ENCODE measurements at regions not wholly inside any gene's neighbourhood (a gene's known extent, or its start where the extent isn't known, plus 50 kb on each side); places are given as distances from the start of the nearest gene placed in this dataset.
"Not testable (repeated sequence)": the region's sequence is repeated elsewhere in the genome, so short reads cannot be mapped to it uniquely, and the experiment has no call there.

DNA sequence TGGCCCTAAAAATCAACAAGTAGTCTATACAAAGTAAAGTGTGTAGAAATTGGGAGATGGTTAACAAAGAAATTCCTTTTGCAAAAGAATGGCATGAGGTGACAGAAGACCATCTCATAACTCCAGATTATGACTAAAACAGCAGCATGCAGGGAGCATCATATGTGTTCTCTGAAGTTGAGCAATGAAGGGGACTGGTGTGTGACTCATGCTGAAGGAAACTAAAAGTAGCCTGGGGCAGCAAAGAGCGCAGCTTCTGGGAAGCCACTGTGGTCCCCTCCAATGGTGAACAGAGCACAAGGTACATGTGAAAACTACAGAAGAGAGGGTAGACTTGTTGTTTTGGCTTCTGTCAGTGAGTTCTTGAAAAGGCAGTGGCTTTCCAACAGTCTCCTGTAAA lies 133.4 kb downstream of the MACC1 start:
- no peak for DNase-seq (ENCODE audit: low read depth, low spot score)

DNA sequence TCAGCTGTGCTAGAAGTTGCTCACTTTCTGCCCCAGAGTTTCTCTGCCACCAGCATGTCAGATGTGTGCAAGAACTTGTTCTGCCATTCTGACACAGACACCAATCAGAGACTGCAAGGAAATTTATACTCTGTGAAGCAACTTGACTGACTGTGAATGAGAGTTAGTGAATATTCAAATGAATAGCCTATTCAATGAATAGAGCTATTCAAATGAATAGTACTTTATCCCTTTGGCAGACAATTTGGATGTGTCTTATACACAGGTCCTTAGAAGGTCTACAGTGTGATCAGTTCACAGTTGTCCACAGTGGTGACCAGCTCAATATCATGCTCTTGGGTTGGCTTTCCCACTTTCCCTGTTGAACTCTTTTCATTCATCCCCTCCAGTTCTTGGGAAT lies 138.1 kb downstream of the MACC1 start:
- no peak for DNase-seq (ENCODE audit: low read depth, low spot score)

DNA sequence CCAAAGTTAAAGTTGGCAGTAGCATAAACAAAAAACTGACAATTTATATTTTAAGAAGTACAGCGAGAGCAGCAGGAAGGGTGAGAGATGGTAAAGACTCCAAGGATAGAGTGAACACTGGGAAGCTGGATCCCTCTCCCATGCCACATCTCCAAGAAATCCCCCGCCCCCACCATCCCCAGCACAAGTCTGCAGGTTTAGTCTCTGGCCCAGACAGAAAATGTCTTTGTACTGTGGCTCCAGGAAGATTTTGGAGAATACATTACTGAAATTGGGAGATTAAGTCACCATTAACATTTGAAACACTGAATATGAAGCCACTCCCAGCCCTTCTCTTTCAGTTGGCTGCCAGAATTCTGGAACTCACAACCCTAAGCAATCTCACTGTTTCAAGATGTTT lies 140.3 kb downstream of the MACC1 start:
- no peak for DNase-seq (ENCODE audit: low read depth, low spot score)

DNA sequence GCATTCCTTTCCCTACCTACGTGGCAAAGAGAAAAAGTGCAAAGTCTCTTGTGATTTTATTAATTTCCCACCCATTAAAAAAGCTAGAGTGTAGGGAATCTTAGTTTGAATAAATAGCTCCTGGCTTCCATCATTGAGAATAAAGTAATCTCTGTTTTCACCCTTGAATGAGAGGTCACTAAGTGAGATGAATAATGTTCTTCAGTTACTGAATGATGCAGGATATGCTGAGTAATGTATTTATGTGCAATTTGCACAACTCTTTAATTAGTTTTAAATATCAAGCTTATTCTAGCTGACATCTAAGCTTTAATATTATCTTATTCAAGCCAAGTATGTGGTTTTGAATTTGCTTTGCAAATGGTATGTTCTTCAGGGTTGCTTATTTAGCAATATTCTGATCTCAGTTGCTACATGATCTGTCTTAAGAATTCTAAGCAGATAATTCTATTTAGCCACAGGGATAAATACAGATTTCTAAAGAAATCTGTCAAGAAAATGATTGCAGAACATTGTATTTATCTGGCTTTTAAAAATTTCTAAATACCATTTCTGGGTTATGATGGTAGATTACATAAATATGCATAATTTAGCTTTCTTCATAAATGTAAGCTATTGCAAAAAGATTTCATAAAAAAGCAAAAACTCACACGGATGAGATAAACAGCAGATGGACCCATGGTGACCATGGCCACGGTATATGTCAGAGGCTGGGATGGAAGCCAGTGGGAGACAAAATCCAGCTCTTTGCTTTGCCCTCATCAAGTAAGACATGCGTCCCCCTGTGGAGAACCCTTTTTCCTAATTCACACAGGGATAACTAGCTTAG lies 141.0 kb downstream of the MACC1 start:
- DNase-seq (ENCODE audit: low read depth, low spot score) = no peak

DNA sequence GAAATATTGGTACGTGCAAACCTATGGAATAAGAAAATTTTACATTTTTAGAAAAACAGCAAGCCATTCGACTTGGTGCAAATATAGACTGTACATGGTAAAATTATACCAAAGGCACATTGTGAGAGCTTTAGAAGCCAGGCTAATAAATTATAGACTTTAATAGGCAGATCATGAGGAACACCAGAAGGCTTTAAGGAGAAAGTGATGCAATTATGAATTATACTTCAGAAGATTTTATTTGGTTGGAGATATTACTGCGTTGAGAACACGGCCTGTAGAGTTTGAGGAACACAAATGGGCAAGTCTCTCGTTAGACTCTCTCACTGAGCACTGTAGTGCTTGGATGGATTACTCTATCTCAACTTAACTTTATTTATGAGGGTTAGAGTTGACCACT lies 141.7 kb downstream of the MACC1 start:
- DNase-seq (ENCODE audit: low read depth, low spot score) = no peak

DNA sequence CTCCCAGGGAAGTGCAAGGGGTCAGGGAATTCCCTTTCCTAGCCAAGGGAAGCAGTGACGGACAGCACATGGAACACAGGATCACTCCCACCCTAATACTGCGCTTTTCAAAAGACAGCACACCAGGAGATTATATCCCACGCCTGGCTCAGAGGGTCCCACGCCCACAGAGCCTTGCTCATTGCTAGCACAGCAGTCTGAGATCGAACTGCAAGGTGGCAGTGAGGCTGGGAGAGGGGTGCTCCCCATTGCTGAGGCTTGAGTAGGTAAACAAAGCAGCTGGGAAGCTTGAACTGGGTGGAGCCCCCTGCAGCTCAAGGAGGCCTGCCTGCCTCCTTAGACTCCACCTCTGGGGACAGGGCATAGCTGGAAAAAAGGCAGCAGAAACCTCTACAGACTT lies 149.2 kb downstream of the MACC1 start:
- DNase-seq (ENCODE audit: low read depth, low spot score) = not testable (repeated sequence)

DNA sequence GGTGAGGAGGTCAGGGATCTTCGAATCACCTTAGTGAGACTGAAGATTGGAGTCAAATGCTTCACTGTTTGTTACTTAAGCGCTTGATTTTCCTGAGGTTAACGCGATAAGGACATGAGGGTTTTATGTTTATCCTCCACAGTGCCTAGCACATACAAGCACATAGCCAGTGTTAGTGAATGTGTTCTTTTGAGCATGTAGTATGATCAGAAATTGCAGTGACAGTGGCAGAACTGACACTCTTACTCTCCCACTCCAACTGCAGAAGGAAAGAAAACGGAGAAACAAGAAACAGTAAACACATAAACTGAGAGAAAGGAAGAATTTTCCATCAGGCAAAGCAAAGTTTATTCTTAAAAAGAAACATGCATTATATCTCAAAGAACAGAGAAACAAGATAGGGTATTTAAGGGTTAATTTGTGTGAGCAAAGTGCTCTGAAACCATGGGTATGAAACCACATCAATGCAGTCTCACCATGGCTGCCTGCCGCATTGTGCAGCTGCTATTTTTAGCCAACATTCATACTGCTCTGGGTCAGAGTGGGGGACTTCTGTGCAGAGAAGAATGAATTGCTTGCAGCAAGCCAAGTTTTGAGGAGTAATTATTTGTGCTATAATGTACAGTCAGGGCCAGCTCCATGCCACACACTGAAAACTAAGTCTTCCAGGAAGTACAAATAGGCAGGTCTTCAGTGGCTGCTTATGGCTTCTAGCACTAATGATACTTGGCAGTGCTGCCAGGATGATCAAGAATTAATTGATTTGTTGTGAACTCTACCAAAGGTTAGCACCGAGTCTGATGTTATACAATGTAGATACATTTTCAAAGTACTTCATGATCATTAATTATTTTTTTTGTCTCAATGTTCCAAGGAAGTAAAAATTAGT lies 152.0 kb downstream of the MACC1 start:
- DNase-seq (ENCODE audit: low read depth, low spot score) = peak; percentile 21

DNA sequence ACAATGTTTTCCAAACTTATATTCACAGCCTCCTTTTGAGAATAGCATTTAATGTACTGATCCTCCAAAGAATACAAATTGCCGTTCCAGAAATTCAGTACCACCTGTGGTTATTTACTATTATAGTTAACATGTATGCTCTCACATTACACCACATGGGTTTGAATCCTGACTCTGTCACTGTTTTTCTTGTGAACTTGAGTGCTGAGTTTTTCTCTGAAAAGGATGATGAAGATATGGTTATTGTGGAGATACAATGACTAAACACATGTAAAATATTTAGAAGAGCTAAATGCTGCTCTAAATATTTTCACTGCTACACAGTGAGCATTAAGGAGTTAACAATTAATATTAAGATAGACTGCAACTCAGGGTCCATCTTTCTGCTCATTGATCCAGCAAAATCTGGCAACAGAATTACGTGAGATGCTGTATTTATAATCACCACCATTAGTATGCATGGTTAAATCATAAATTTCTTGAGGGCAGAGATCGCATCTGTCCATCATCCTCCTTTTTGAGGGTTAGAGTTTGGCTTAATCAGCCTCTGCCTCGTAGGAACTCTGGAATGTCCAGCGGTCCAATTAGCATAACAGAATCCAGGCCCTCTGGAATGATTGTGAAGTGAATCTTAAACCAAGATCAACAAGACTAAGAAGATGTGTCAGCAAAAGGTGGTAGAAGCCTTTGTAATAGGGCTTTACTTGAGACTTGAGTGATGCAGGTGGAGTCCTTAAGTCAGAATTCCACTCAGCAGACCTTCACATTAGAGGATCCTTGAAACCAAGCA lies 152.8 kb downstream of the MACC1 start:
- DNase-seq (ENCODE audit: low read depth, low spot score) = no peak

DNA sequence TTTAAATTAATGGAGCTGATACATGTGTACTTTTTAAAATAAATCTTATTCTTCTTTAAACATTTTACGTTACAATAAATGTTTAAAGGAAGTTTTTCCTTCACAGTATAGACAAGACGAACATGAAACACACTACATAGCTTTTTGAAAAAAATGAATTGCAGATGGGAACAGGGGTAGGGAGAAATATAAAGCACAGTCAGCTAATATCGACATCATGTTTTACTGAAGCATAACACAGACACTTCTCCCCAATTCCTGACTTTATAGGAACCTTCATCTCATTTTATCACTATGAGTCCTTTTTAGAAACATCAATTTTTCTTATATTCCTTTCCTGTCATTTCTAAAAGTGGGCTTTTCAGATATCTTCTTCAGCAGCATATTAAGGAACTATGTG lies 153.5 kb downstream of the MACC1 start:
- DNase-seq (ENCODE audit: low read depth, low spot score) = no peak

DNA sequence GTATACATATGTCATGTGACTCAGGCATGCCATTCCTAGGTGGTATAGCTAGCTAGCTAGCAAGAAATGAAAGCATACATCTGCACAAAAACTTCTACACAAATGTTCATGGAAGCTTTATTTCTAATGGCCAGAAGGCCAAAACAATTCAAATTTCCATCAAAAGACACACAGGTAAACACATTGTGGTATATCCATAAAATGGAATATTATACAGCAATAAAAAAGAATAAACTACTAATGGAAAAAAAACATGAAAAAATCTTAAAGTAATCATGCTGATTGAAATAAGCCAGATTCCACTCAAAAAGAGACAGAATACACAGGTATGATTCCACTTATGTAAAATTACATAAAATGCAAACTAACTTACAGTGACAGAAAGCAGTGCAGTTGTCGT lies 154.3 kb downstream of the MACC1 start:
- no peak for DNase-seq (ENCODE audit: low read depth, low spot score)

DNA sequence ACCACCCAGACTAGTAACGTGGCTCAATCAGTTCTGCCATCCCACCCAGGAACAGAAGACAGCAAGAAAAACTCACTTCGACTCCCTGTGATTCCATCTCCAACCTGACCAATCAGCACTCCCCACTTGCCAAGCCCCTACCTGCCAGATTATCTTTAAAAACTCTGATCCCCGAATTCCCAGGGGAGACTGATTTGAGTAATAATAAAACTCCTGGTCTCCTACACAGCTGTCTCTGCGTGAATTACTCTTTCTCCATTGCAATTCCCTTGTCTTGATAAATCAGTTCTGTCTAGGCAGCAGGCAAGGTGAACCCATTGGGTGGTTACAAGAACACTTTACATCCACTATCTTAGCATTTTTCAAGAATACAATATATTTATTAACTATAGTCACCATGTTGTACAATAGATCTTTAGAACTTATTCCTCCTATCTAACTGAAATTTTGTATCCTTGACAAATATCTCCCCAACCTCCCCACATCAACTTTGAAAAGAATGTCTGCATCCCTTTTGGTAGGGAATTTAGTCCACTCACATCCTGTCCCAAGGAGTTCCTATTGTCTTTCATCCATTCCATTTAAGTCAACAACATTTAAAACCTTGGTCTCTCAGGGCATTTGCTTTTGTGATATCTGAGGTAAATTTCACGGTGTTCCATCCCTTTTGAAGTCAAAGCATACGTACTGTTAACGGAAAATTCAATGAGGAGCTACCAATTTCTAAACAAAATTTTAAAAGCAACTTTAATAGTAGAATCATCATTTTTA lies 163.7 kb downstream of the MACC1 start:
- DNase-seq (ENCODE audit: low read depth, low spot score) = no peak

DNA sequence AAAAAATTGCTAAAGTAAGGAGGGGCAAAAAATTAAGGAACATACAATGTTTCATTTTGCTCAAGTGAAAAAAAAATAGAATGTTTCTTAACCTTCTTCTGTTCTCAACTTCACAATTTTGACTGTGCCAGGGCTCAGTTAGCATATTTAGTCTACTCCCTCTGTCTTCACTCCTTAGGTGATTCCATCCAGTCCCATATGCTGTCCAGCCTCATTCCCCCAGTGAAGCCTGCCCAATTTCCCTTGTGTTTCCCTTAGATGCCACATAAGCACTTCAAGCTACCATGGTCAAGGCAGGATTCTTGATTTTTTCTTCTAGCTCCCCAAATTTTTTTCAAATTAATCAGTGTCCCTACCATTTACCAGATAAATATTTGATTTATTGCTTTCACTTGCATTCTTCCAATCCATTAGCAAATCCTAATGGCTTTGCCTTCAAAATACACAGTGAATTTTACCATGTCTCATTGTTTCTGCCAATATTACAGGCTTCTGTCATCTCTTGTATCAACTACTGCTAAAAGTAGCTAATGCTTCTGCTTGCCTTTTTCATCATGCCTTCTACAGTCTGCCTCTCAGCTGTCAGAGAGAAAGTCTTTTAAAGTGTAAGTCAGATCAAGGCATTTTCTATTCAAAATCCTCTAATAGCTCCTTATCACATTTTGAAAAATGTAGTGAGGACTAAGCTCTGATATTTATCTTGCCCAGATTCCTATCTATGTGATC lies 166.8 kb downstream of the MACC1 start:
- no peak for DNase-seq (ENCODE audit: low read depth, low spot score)

DNA sequence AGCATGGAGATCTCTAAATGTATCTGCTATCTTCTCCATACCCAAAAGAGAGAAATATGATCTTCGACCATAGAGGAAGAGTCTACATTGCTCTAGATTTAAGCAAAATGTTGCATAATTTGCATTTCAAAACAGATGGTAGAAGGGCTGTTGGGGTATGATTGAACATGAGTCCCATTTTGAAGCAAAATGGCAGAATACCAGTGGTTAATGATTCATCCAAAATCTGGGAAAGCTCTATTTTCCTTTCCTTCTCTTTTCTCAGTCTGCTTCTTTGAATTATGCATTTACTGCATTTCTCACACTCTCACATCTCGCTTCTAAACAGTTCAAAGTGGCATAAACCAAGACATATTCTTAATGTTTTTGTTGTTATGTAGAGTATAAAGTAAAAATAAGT lies 178.5 kb downstream of the MACC1 start:
- no peak for DNase-seq (ENCODE audit: low read depth, low spot score)

DNA sequence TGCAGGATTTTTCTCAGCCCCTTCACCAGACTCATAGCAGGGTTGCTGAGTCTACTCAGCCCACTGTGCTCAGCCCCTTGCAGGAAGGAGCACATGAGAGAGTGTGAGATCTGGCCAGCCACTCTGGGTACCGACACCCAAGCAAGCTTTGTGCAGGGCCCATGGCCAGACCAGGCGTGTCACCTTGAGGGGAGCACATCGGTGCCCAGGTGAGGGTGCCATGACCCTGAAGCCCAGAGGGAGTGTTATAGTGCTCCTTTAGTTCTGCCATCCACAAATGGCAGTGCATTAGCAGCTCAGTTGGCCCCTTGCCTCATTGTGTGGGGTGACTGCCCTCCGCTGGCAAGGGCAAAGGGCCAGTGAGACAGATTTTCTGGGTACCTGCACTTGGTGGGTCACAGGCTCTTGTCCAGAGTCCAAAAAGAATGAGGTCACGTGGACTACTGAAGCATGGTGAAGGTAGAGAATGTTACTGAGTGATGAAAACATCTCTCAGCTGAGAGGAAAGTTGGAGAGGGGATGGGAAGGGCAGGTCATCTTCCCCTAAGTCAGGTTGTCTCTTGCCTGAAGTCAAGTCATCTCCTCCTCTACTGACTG lies 181.8 kb downstream of the MACC1 start:
- no peak for DNase-seq (ENCODE audit: low read depth, low spot score)

DNA sequence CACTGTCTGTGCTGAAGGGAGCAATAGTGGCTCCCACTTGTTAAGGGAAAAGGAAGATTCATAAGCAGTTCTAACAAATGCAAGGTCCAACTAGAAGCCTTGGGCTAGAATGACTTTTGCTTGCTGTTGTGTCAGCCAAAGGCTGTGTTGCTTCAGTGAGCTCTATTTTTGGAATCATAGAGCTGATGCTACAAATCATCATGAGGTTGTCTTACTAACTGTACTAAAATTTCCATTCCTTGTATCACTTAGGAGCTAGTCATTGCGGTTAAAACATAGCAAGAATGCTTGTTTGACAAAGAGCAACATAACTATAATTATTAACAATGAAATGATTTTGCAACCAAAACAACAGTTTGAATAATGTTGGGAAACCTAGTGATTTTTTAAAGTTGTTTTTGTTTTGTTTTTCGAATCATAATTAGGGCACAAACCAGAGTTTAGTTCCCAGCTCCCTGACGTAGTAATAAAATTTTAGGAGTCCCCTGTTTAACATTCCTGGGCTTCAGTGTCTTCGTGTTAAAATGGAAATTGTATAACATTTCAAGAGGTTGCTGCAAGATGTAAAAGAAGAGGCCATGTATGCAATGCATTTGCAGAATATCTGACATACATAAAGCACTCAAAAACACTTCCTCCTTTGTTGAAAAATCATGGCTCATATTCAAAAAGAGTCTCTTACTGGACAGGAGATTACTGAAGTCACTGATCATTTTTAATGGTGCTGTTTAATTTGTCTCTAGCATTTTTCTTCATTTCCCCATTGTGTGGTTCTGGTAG lies 183.4 kb downstream of the MACC1 start:
- no peak for DNase-seq (ENCODE audit: low read depth, low spot score)

DNA sequence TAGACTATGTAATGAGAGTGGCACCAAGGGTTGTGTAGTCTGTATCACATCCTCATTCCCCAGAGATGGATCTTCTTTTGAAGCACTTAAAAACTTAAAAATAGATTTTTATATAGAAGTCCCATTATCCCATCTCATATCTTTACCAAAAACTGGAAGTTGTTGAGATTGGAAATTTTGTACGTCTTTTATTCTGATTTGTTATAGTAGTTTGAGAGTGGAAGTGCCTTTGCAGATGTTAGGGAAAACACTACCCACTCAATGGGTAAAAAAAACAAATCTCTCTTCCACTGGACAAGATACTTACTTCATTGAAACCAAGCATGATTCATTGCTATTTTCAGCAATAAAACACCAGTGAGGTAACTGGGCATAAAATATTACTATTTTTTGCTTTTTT lies 184.4 kb downstream of the MACC1 start:
- no peak for DNase-seq (ENCODE audit: low read depth, low spot score)

DNA sequence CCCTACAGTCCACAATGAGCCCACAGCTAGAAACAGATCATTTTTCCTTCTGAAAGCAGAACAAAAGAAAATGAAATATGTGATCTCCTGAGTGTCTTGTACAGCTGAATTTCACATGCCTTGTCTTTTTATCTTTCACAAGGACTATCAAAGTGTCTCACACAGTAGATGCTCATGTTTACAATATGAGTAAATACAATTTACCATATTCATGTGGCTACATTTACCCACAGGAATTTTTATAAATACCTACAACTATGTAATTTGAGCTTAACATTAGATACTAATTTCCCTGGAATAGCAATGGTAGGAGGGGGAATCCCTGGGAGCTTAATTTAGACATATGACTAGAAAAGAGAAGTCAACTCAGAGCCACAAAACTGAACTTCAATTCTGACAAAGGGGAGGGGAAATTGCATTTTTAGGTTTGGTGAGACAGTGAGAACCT lies 186.2 kb downstream of the MACC1 start:
- DNase-seq (ENCODE audit: low read depth, low spot score) = no peak

DNA sequence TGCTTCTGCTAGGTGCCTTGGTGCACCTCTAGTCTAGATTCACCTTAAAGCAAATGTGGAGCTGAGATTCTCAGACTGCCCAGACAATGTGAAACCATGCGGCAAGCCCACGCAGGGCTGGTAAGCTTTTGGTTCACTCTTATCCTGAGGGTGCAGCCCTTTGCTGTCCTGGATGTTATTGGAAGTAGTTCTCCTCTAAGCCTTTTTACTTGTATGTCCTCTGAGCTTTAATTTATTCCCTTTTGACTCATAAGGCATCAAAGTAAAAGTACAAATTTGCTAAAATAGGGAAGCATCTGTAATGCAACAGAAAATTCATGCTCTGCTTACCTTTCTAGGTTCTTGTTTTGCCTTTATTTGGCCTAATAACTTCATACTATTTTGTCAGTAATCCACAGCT lies 186.8 kb downstream of the MACC1 start:
- DNase-seq (ENCODE audit: low read depth, low spot score) = no peak

DNA sequence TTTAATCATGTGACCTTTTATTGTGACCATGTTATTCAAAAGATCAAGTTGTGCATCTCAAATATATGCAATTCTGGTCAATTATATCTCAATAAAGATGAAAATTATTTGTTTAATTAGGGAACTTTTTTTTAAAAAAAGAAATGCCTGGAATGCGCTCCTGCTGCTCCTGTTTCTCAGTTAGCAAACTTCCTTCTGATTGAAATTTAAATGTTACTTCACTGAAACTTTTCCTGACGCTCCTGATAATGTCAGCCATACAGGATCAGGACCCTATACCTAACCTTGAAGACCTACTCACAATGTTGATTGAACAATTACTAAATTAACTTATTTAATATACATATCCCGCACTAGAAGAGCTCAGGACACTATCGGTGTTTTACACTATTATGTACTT lies 190.4 kb downstream of the MACC1 start:
- no peak for DNase-seq (ENCODE audit: low read depth, low spot score)
